ENCODE measurements at regions not wholly inside any gene's neighbourhood (a gene's known extent, or its start where the extent isn't known, plus 50 kb on each side); places are given as distances from the start of the nearest gene placed in this dataset.

DNA sequence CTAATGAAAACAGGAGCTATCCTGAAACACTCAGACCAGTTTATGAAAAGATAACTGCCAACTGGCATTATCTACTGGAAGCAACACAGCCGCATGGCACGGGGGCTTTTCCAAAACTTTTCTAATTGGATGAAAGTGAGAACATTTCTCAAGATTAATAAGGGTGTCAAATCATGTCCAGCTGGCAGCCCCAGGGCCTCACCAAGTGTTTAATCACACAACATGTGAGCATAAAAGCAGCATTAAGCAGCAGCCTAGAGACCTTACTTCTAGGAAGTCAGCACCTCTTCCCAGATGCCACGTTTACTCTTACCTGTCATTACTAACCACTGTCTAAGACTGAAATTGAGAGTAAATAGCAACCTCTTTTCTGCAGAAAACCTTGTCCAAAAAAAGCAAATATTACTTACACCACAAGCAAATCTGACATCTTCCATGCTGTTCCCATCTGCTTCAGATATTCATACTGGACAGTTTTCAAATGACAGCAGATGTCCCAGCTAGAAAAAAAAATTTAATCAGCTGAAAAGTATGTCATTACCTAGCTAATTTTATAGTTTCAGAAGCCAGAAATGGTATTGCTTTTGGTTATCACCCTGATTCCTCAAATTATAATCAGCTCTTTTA, 341.5 kb upstream of the ZP4 start:
- no peak overlapping the region for H3K27ac ChIP-seq (ENCODE audit: low read length)

DNA sequence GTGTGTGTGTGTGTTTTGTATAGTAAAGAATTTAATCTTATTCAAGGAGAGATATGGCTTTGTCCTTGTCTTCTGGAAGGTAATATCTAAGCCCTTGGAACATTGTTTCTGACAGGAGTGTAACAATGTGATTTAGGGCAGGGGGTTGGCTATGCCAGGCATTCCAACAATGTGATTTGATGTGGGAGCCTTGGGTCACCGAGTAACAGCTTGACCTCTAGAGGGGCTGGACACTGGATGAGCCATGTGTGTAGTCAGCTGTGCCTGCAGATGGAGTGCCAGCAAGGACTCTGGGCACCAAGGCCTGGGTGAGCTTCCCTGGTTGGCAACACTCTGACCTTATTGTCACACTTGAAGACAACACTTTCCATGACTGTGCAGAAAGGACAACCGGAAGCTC, 336.1 kb upstream of the ZP4 start:
- Histone ChIP-seq H3K36me3 (ENCODE audit: control insufficient read depth, insufficient read depth, low read length) (no peaks in the 10 kb centered on the region), H3K27me3 (ENCODE audit: control insufficient read depth, insufficient read depth, low read length) (no peaks in the 10 kb centered on the region), H3K27ac (ENCODE audit: low read length) (no peak overlapping the region), H3K4me3 (ENCODE audit: low read length) (no peak overlapping the region), H3K9me3 (ENCODE audit: control insufficient read depth, low read depth, low read length) (no peaks in the 10 kb centered on the region), H3K4me1 (ENCODE audit: control insufficient read depth, insufficient read depth, low read length) (no peaks in the 10 kb centered on the region)
- DNase-seq: no peak
- WGBS (ENCODE audit: insufficient coverage, low lambda C conversion rate): no CpG with 5 or more reads among the region's 2 CpGs

More for the DNA sequence above, 341.5 kb upstream of the ZP4 start:
- H3K4me3 ChIP-seq (ENCODE audit: low read length): no peak overlapping the region
- DNase-seq: no peak
- no peaks in the 10 kb centered on the region for H3K4me1 ChIP-seq (ENCODE audit: control insufficient read depth, insufficient read depth, low read length)
- no peaks in the 10 kb centered on the region for H3K9me3 ChIP-seq (ENCODE audit: control insufficient read depth, low read depth, low read length)
- no peaks in the 10 kb centered on the region for H3K36me3 ChIP-seq (ENCODE audit: control insufficient read depth, insufficient read depth, low read length)
- H3K27me3 ChIP-seq (ENCODE audit: control insufficient read depth, insufficient read depth, low read length): no peaks in the 10 kb centered on the region
- no CpG with 5 or more reads among the region's 3 CpGs for WGBS (ENCODE audit: insufficient coverage, low lambda C conversion rate)

- Histone ChIP-seq H3K4me3 (ENCODE audit: low read length) (no peak overlapping the region), H3K36me3 (ENCODE audit: control insufficient read depth, insufficient read depth, low read length) (no peaks in the 10 kb centered on the region), H3K27me3 (ENCODE audit: control insufficient read depth, insufficient read depth, low read length) (no peaks in the 10 kb centered on the region), H3K9me3 (ENCODE audit: control insufficient read depth, low read depth, low read length) (no peaks in the 10 kb centered on the region), H3K4me1 (ENCODE audit: control insufficient read depth, insufficient read depth, low read length) (no peaks in the 10 kb centered on the region), H3K27ac (ENCODE audit: low read length) (no peak overlapping the region)
- no peak for DNase-seq
- 80% methylated on average over 1 of the region's 3 CpGs for WGBS (ENCODE audit: insufficient coverage, low lambda C conversion rate)
Observed at GRCh38 chr1:238223076-238223640, 332.4 kb upstream of the ZP4 start.

DNA sequence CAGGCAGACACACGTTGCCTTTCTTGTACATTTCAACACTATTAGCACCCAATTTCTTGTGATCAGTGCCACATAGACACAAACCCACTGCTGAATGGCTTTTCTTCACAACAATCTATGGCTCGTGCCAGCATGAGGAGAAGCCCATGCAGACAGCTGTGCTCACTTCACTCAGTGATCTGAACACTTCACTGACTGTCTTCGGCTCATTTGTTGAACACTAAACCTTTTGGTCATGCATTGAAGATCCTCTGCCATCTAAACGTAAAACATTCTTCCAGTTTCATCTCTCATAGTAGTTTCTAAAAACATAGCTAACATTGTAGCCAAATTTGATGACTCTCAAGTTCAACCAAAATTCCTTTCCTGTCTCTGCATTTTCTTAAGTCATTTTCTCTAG, 331.0 kb upstream of the ZP4 start:
- Histone ChIP-seq H3K4me1 (ENCODE audit: control insufficient read depth, insufficient read depth, low read length) (no peaks in the 10 kb centered on the region), H3K36me3 (ENCODE audit: control insufficient read depth, insufficient read depth, low read length) (no peaks in the 10 kb centered on the region), H3K9me3 (ENCODE audit: control insufficient read depth, low read depth, low read length) (no peaks in the 10 kb centered on the region), H3K27me3 (ENCODE audit: control insufficient read depth, insufficient read depth, low read length) (no peaks in the 10 kb centered on the region), H3K4me3 (ENCODE audit: low read length) (no peak overlapping the region), H3K27ac (ENCODE audit: low read length) (no peak overlapping the region)
- WGBS (ENCODE audit: insufficient coverage, low lambda C conversion rate): 53% methylated on average over 2 of the region's 4 CpGs
- no peak for DNase-seq

DNA sequence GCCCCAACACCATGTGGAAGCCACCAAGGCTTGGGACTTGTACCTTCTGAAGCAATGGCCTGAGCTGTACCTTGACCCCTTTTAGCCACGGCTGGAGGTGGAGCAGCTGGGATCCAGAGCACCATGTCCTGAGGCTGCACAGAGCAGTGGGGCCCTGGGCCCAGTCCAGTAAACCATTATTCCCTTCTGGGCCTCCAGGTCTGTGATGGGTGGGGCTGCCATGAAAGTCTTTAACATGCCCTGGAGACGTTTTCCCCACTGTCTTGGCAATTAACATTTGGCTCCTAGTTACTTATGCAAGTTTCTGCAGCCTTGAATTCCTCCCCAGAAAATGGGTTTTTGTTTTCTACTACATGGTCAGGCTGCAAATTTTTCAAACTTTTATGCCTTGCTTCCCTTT, 323.7 kb upstream of the ZP4 start:
- no peaks in the 10 kb centered on the region for H3K36me3 ChIP-seq (ENCODE audit: control insufficient read depth, insufficient read depth, low read length)
- H3K27me3 ChIP-seq (ENCODE audit: control insufficient read depth, insufficient read depth, low read length): no peaks in the 10 kb centered on the region
- no peaks in the 10 kb centered on the region for H3K9me3 ChIP-seq (ENCODE audit: control insufficient read depth, low read depth, low read length)
- WGBS (ENCODE audit: insufficient coverage, low lambda C conversion rate): no CpG with 5 or more reads among the region's 2 CpGs
- no peaks in the 10 kb centered on the region for H3K4me1 ChIP-seq (ENCODE audit: control insufficient read depth, insufficient read depth, low read length)
- DNase-seq: no peak
- H3K4me3 ChIP-seq (ENCODE audit: low read length): no peak overlapping the region
- H3K27ac ChIP-seq (ENCODE audit: low read length): no peak overlapping the region

- H3K4me3 ChIP-seq (ENCODE audit: low read length): no peak overlapping the region
- no peaks in the 10 kb centered on the region for H3K9me3 ChIP-seq (ENCODE audit: control insufficient read depth, low read depth, low read length)
- H3K4me1 ChIP-seq (ENCODE audit: control insufficient read depth, insufficient read depth, low read length): no peaks in the 10 kb centered on the region
- 78% methylated on average over 1 of the region's 2 CpGs for WGBS (ENCODE audit: insufficient coverage, low lambda C conversion rate)
- no peaks in the 10 kb centered on the region for H3K27me3 ChIP-seq (ENCODE audit: control insufficient read depth, insufficient read depth, low read length)
- H3K27ac ChIP-seq (ENCODE audit: low read length): no peak overlapping the region
- DNase-seq: no peak
- no peaks in the 10 kb centered on the region for H3K36me3 ChIP-seq (ENCODE audit: control insufficient read depth, insufficient read depth, low read length)
Observed at GRCh38 chr1:238205045-238205662, 314.4 kb upstream of the ZP4 start.

GRCh38 chr1:238201992-238202391, 311.3 kb upstream of the ZP4 start:
- Histone ChIP-seq H3K36me3 (ENCODE audit: control insufficient read depth, insufficient read depth, low read length) (no peaks in the 10 kb centered on the region), H3K27ac (ENCODE audit: low read length) (no peak overlapping the region), H3K27me3 (ENCODE audit: control insufficient read depth, insufficient read depth, low read length) (no peaks in the 10 kb centered on the region), H3K4me1 (ENCODE audit: control insufficient read depth, insufficient read depth, low read length) (no peaks in the 10 kb centered on the region), H3K9me3 (ENCODE audit: control insufficient read depth, low read depth, low read length) (no peaks in the 10 kb centered on the region), H3K4me3 (ENCODE audit: low read length) (no peak overlapping the region)
- WGBS (ENCODE audit: insufficient coverage, low lambda C conversion rate): no CpG with 5 or more reads among the region's 2 CpGs
- no peak for DNase-seq

GRCh38 chr1:238199325-238199724, 308.6 kb upstream of the ZP4 start:
- Histone ChIP-seq H3K4me1 (ENCODE audit: control insufficient read depth, insufficient read depth, low read length) (no peaks in the 10 kb centered on the region), H3K36me3 (ENCODE audit: control insufficient read depth, insufficient read depth, low read length) (no peaks in the 10 kb centered on the region), H3K27ac (ENCODE audit: low read length) (no peak overlapping the region), H3K9me3 (ENCODE audit: control insufficient read depth, low read depth, low read length) (no peaks in the 10 kb centered on the region), H3K27me3 (ENCODE audit: control insufficient read depth, insufficient read depth, low read length) (no peaks in the 10 kb centered on the region), H3K4me3 (ENCODE audit: low read length) (no peak overlapping the region)
- DNase-seq: no peak
- no CpG with 5 or more reads among the region's 1 CpG for WGBS (ENCODE audit: insufficient coverage, low lambda C conversion rate)

- no peaks in the 10 kb centered on the region for H3K36me3 ChIP-seq (ENCODE audit: control insufficient read depth, insufficient read depth, low read length)
- no peaks in the 10 kb centered on the region for H3K9me3 ChIP-seq (ENCODE audit: control insufficient read depth, low read depth, low read length)
- no CpG with 5 or more reads among the region's 1 CpG for WGBS (ENCODE audit: insufficient coverage, low lambda C conversion rate)
- H3K4me1 ChIP-seq (ENCODE audit: control insufficient read depth, insufficient read depth, low read length): no peaks in the 10 kb centered on the region
- no peaks in the 10 kb centered on the region for H3K27me3 ChIP-seq (ENCODE audit: control insufficient read depth, insufficient read depth, low read length)
- H3K27ac ChIP-seq (ENCODE audit: low read length): no peak overlapping the region
- no peak overlapping the region for H3K4me3 ChIP-seq (ENCODE audit: low read length)
- DNase-seq: no peak
Observed at GRCh38 chr1:238196516-238196915, 305.8 kb upstream of the ZP4 start.

GRCh38 chr1:238191170-238191569, 300.4 kb upstream of the ZP4 start:
- no peak for DNase-seq
- no peak overlapping the region for H3K4me3 ChIP-seq (ENCODE audit: low read length)
- H3K4me1 ChIP-seq (ENCODE audit: control insufficient read depth, insufficient read depth, low read length): no peaks in the 10 kb centered on the region
- H3K27ac ChIP-seq (ENCODE audit: low read length): no peak overlapping the region
- no peaks in the 10 kb centered on the region for H3K27me3 ChIP-seq (ENCODE audit: control insufficient read depth, insufficient read depth, low read length)
- WGBS (ENCODE audit: insufficient coverage, low lambda C conversion rate): no CpG with 5 or more reads among the region's 1 CpG
- H3K36me3 ChIP-seq (ENCODE audit: control insufficient read depth, insufficient read depth, low read length): no peaks in the 10 kb centered on the region
- no peaks in the 10 kb centered on the region for H3K9me3 ChIP-seq (ENCODE audit: control insufficient read depth, low read depth, low read length)

DNA sequence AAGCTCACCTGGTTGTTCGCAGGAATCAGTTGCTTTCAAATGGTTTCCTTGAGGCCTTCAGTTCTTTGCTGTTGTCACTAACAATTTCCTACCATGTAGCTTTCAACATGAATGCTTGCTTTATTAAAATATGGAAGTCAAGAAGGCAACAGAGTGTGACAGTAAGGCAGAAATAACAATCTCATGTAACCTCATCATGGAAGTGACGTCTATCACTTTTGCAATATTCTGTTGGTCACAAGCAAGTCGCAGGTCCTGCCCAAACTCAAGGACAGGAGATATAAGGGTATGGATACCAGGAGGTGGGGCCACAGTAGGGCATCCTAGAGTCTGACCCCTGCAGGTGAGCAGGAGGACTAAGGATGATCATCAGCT, 296.8 kb upstream of the ZP4 start:
- DNase-seq: no peak
- Histone ChIP-seq H3K27me3 (ENCODE audit: control insufficient read depth, insufficient read depth, low read length) (no peaks in the 10 kb centered on the region), H3K4me1 (ENCODE audit: control insufficient read depth, insufficient read depth, low read length) (no peaks in the 10 kb centered on the region), H3K27ac (ENCODE audit: low read length) (no peak overlapping the region), H3K36me3 (ENCODE audit: control insufficient read depth, insufficient read depth, low read length) (no peaks in the 10 kb centered on the region), H3K4me3 (ENCODE audit: low read length) (no peak overlapping the region), H3K9me3 (ENCODE audit: control insufficient read depth, low read depth, low read length) (no peaks in the 10 kb centered on the region)
- WGBS (ENCODE audit: insufficient coverage, low lambda C conversion rate): no CpG with 5 or more reads among the region's 3 CpGs
